RWPE2 (cell line): ENCODE measurements at regions not wholly inside any gene's neighbourhood (a gene's known extent, or its start where the extent isn't known, plus 50 kb on each side); places are given as distances from the start of the nearest gene placed in this dataset.

ENCODE experiments used
- ATAC-seq: fragments of 200-7000 bp; cut with Tn5 transposase; 3 replicates; pipeline ENCODE4 v1.9.1; 2021; ENCODE audit warnings: low read depth
- DNase-seq: peaks from one replicate; pipeline ENCODE4 v3.0.0-alpha.2; 2020; ENCODE audit warnings: low spot score
- H3K27ac ChIP-seq: fragments of 450-650 bp; 2 replicates; pipeline ENCODE4 v1.5.1; 2017; ENCODE audit warnings: mild to moderate bottlenecking; ENCODE audit not compliant: poor library complexity, severe bottlenecking
- H3K27me3 ChIP-seq: fragments of 250-450 bp; sonication (Bioruptor Pico); 2 replicates; pipeline ENCODE4 v1.5.1; 2021; ENCODE audit warnings: mild to moderate bottlenecking, moderate library complexity; ENCODE audit not compliant: insufficient read depth, poor library complexity, severe bottlenecking
- H3K36me3 ChIP-seq: fragments of 250-450 bp; sonication (Bioruptor Pico); 2 replicates; pipeline ENCODE4 v1.5.1; 2020; ENCODE audit warnings: low read depth, mild to moderate bottlenecking, moderate library complexity
- H3K4me1 ChIP-seq: fragments of 250-450 bp; sonication (Bioruptor Pico); 2 replicates; pipeline ENCODE4 v1.5.1; 2021; ENCODE audit warnings: mild to moderate bottlenecking, moderate library complexity; ENCODE audit not compliant: insufficient read depth, poor library complexity, severe bottlenecking
- H3K4me3 ChIP-seq: fragments of 250-450 bp; sonication (Bioruptor Pico); 2 replicates; pipeline ENCODE4 v1.5.1; 2021; ENCODE audit warnings: mild to moderate bottlenecking, moderate library complexity; ENCODE audit not compliant: severe bottlenecking
- H3K9me3 ChIP-seq: fragments of 250-450 bp; sonication (Bioruptor Pico); 2 replicates; pipeline ENCODE4 v1.5.1; 2021; ENCODE audit warnings: mild to moderate bottlenecking, moderate library complexity; ENCODE audit not compliant: severe bottlenecking
- TF ChIP-seq, protein P1 (sequence below): fragments of 450-650 bp; IDR thresholded peaks from one replicate; pipeline ENCODE4 v1.5.1; 2017; ENCODE audit warnings: mild to moderate bottlenecking, moderate library complexity; ENCODE audit not compliant: poor library complexity, severe bottlenecking

DNA sequence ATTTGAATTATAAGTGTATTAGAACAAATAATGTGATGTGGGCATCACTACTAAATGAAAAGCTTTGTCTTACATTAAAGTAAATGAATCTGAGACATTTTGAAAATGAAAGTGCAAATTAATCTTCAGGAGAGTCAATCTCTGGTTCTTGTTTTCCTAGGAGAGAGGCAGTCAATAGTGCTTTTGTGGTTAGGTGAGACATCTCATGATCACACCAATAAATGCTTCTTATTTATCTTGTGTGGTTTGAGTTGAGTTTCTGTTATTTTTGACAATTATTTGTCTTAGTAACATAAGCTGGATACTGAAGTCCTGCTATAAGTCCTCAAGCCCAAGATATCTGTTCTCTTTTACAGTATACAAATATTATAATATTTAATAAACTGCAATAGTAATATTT, 1378.0 kb upstream of the PCDH9 start:
- Histone ChIP-seq H3K27me3 (no peaks in the 10 kb centered on the region), H3K4me3 (no peak overlapping the region), H3K4me1 (no peaks in the 10 kb centered on the region), H3K36me3 (no peaks in the 10 kb centered on the region), H3K27ac (no peak overlapping the region), H3K9me3 (no peaks in the 10 kb centered on the region)
- DNase-seq (no peak), ATAC-seq (no peak)
- TF ChIP-seq, protein P1, sequence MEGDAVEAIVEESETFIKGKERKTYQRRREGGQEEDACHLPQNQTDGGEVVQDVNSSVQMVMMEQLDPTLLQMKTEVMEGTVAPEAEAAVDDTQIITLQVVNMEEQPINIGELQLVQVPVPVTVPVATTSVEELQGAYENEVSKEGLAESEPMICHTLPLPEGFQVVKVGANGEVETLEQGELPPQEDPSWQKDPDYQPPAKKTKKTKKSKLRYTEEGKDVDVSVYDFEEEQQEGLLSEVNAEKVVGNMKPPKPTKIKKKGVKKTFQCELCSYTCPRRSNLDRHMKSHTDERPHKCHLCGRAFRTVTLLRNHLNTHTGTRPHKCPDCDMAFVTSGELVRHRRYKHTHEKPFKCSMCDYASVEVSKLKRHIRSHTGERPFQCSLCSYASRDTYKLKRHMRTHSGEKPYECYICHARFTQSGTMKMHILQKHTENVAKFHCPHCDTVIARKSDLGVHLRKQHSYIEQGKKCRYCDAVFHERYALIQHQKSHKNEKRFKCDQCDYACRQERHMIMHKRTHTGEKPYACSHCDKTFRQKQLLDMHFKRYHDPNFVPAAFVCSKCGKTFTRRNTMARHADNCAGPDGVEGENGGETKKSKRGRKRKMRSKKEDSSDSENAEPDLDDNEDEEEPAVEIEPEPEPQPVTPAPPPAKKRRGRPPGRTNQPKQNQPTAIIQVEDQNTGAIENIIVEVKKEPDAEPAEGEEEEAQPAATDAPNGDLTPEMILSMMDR = no peak

DNA sequence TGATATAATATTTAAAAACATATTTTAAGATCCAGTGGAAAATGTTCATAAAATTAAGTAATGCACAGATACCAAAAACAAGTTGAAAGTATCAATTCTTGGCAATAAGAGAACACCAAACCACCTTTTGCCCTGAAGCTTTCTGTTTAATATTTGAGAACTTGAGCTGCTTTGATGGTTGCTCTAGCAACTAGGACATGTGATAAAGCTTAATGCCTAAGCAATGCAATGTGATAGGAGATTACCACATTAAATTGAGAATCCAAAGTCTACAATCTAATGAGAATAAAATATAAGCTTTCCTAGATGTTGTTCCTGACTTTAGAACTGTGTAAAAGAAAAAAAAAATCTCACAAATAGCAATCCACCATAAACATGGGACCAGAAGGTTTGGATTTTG, 1367.5 kb upstream of the PCDH9 start:
- Histone ChIP-seq H3K27ac (no peak overlapping the region), H3K4me1 (no peaks in the 10 kb centered on the region), H3K36me3 (no peaks in the 10 kb centered on the region), H3K9me3 (no peaks in the 10 kb centered on the region), H3K27me3 (no peaks in the 10 kb centered on the region), H3K4me3 (no peak overlapping the region)
- ATAC-seq (no peak), DNase-seq (no peak)
- TF ChIP-seq, protein P1 = no peak

DNA sequence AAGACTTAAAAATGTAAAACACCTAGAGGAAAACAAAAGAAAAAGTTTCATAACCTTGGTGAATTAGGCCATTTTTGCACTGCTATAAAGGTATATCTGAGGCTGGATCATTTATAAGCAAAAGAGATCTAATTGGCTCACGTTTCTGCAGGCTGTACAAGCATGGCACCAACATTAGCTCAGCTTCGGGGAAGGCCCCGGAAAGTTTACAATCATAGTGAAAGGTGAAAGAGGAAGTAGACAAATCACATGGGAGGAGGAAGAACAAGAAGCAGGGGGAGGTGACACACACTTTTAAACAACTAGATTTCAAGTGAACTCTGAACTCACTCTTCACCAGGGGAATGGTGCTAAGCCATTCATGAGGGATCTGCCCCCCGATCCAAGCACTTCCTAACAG, 1358.5 kb upstream of the PCDH9 start:
- Histone ChIP-seq H3K4me1 (no peaks in the 10 kb centered on the region), H3K9me3 (no peaks in the 10 kb centered on the region), H3K27ac (no peak overlapping the region), H3K36me3 (no peaks in the 10 kb centered on the region), H3K27me3 (no peaks in the 10 kb centered on the region), H3K4me3 (no peak overlapping the region)
- DNase-seq (no peak), ATAC-seq (no peak)
- TF ChIP-seq, protein P1 = no peak

DNA sequence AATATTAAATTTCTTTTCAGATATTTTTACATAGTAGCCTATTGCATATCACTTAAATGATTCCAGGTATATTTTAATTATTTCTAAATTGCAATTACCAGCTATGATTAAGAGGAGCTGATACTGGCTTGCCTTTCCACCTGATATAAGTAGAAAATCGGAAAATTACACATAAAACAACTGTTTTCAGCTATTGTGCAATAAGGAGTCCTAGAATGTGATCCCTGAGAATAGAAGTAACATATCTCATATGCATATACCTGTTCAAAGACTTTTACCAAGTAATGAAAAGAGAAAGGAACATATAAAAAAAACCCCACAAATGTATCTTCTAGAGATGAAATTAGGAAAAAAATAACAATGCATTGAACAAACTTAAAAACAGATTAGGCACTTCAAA, 1354.6 kb upstream of the PCDH9 start:
- TF ChIP-seq, protein P1 = no peak
- H3K9me3 ChIP-seq = no peaks in the 10 kb centered on the region
- ATAC-seq = no peak

DNA sequence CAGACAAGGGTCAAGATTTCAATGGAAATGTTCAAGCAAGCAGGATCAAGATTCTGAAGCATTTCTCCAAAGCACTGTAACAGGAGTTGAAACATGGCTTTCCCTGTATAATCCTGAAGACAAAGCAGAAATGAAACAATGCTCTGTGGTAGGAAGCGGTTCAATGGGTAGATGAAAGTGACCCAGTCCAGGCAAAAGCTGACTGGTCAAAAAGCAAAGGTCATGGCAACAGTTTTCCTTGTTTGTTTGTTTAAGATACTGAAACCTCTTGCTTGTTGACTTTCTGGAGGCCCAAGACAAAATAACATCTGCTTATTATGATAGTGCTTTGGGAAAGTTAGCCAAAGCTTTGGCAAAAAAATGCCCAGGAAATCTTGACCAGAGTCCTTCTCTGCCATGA, 1343.9 kb upstream of the PCDH9 start:
- no peak for DNase-seq
- TF ChIP-seq, protein P1 = no peak
- Histone ChIP-seq H3K4me1 (no peaks in the 10 kb centered on the region), H3K4me3 (no peak overlapping the region), H3K27ac (no peak overlapping the region), H3K27me3 (no peaks in the 10 kb centered on the region), H3K36me3 (no peaks in the 10 kb centered on the region), H3K9me3 (no peaks in the 10 kb centered on the region)
- ATAC-seq = no peak

More for the DNA sequence above, 1354.6 kb upstream of the PCDH9 start:
- H3K27ac ChIP-seq = no peak overlapping the region
- no peaks in the 10 kb centered on the region for H3K36me3 ChIP-seq
- no peak for DNase-seq
- H3K4me1 ChIP-seq = no peaks in the 10 kb centered on the region
- no peak overlapping the region for H3K4me3 ChIP-seq
- no peaks in the 10 kb centered on the region for H3K27me3 ChIP-seq
